ENCODE measurements at regions not wholly inside any gene's neighbourhood (a gene's known extent, or its start where the extent isn't known, plus 50 kb on each side); places are given as distances from the start of the nearest gene placed in this dataset.

GRCh38 chr2:151038516-151038915 lies 223.1 kb downstream of the RBM43 start:
- Histone ChIP-seq H3K27ac (ENCODE audit: low read depth in 1 of 2, low read length in 2 of 2) (no peak overlapping the region), H3K27me3 (ENCODE audit: control insufficient read depth in 1 of 2, insufficient read depth in 2 of 2, low read length in 1 of 2) (no peaks in the 10 kb centered on the region), H3K36me3 (ENCODE audit: control insufficient read depth in 1 of 2, insufficient read depth in 2 of 2, low read length in 1 of 2) (no peaks in the 10 kb centered on the region), H3K9me3 (ENCODE audit: control insufficient read depth, low read length) (no peaks in the 10 kb centered on the region), H3K4me1 (ENCODE audit: control insufficient read depth in 1 of 2, insufficient read depth in 2 of 2, low read length in 2 of 2) (no peaks in the 10 kb centered on the region), H3K4me3 (ENCODE audit: low read length in 2 of 2) (no peak overlapping the region)
- 84 to 87% methylated on average over 6 of the region's 6 CpGs for WGBS, 2 donors
- DNase-seq (no peak), ATAC-seq (ENCODE audit: low FRiP score) (no peak)
- intact Hi-C loops (cut with DNase I): no loop called here

- Histone ChIP-seq H3K27me3 (ENCODE audit: control insufficient read depth in 1 of 2, insufficient read depth in 2 of 2, low read length in 1 of 2) (no peaks in the 10 kb centered on the region), H3K27ac (ENCODE audit: low read depth in 1 of 2, low read length in 2 of 2) (no peak overlapping the region), H3K4me3 (ENCODE audit: low read length in 2 of 2) (no peak overlapping the region), H3K4me1 (ENCODE audit: control insufficient read depth in 1 of 2, insufficient read depth in 2 of 2, low read length in 2 of 2) (peaks cover 0 to 3% of the 10 kb centered on the region in 2 donors), H3K36me3 (ENCODE audit: control insufficient read depth in 1 of 2, insufficient read depth in 2 of 2, low read length in 1 of 2) (no peaks in the 10 kb centered on the region), H3K9me3 (ENCODE audit: control insufficient read depth, low read length) (no peaks in the 10 kb centered on the region)
- no peak for DNase-seq
- 74 to 84% methylated on average over 4 of the region's 4 CpGs for WGBS, 2 donors
- no peak for ATAC-seq (ENCODE audit: low FRiP score)
- intact Hi-C loops (cut with DNase I): no loop called here
Observed at GRCh38 chr2:151037434-151037833, 224.2 kb downstream of the RBM43 start.

- H3K4me3 ChIP-seq (ENCODE audit: low read length in 2 of 2): no peak overlapping the region
- no peak for ATAC-seq (ENCODE audit: low FRiP score)
- H3K36me3 ChIP-seq (ENCODE audit: control insufficient read depth in 1 of 2, insufficient read depth in 2 of 2, low read length in 1 of 2): no peaks in the 10 kb centered on the region
- H3K9me3 ChIP-seq (ENCODE audit: control insufficient read depth, low read length): no peaks in the 10 kb centered on the region
- 9 to 21% methylated on average over 4 of the region's 4 CpGs for WGBS, 2 donors
- DNase-seq: no peak
- H3K27ac ChIP-seq (ENCODE audit: low read depth in 1 of 2, low read length in 2 of 2): no peak overlapping the region
- intact Hi-C loops (cut with DNase I): no loop called here
- H3K4me1 ChIP-seq (ENCODE audit: control insufficient read depth in 1 of 2, insufficient read depth in 2 of 2, low read length in 2 of 2): peaks cover 0 to 3% of the 10 kb centered on the region in 2 donors
- no peaks in the 10 kb centered on the region for H3K27me3 ChIP-seq (ENCODE audit: control insufficient read depth in 1 of 2, insufficient read depth in 2 of 2, low read length in 1 of 2)
Observed at GRCh38 chr2:151033271-151034248, 228.1 kb downstream of the RBM43 start.

- DNase-seq (no peak), ATAC-seq (ENCODE audit: low FRiP score) (no peak)
- Histone ChIP-seq H3K4me1 (ENCODE audit: control insufficient read depth in 1 of 2, insufficient read depth in 2 of 2, low read length in 2 of 2) (peaks cover 0 to 3% of the 10 kb centered on the region in 2 donors), H3K36me3 (ENCODE audit: control insufficient read depth in 1 of 2, insufficient read depth in 2 of 2, low read length in 1 of 2) (no peaks in the 10 kb centered on the region), H3K27me3 (ENCODE audit: control insufficient read depth in 1 of 2, insufficient read depth in 2 of 2, low read length in 1 of 2) (no peaks in the 10 kb centered on the region), H3K27ac (ENCODE audit: low read depth in 1 of 2, low read length in 2 of 2) (no peak overlapping the region), H3K9me3 (ENCODE audit: control insufficient read depth, low read length) (no peaks in the 10 kb centered on the region), H3K4me3 (ENCODE audit: low read length in 2 of 2) (no peak overlapping the region)
- 28 to 41% methylated on average over 2 of the region's 2 CpGs for WGBS, 2 donors
- intact Hi-C loops (cut with DNase I): no loop called here
Observed at GRCh38 chr2:151032741-151033191, 228.9 kb downstream of the RBM43 start.

GRCh38 chr2:151030663-151031230 lies 230.9 kb downstream of the RBM43 start:
- WGBS, 2 donors: 94% methylated on average over 8 of the region's 8 CpGs
- Histone ChIP-seq H3K9me3 (ENCODE audit: control insufficient read depth, low read length) (no peaks in the 10 kb centered on the region), H3K4me1 (ENCODE audit: control insufficient read depth in 1 of 2, insufficient read depth in 2 of 2, low read length in 2 of 2) (peaks cover 0 to 5% of the 10 kb centered on the region in 2 donors), H3K27ac (ENCODE audit: low read depth in 1 of 2, low read length in 2 of 2) (no peak overlapping the region), H3K4me3 (ENCODE audit: low read length in 2 of 2) (no peak overlapping the region), H3K36me3 (ENCODE audit: control insufficient read depth in 1 of 2, insufficient read depth in 2 of 2, low read length in 1 of 2) (no peaks in the 10 kb centered on the region), H3K27me3 (ENCODE audit: control insufficient read depth in 1 of 2, insufficient read depth in 2 of 2, low read length in 1 of 2) (no peaks in the 10 kb centered on the region)
- intact Hi-C loops (cut with DNase I): no loop called here
- DNase-seq: no peak
- ATAC-seq (ENCODE audit: low FRiP score): no peak

GRCh38 chr2:151029406-151030157 lies 232.1 kb downstream of the RBM43 start:
- Histone ChIP-seq H3K4me3 (ENCODE audit: low read length in 2 of 2) (no peak overlapping the region), H3K27ac (ENCODE audit: low read depth in 1 of 2, low read length in 2 of 2) (no peak overlapping the region), H3K4me1 (ENCODE audit: control insufficient read depth in 1 of 2, insufficient read depth in 2 of 2, low read length in 2 of 2) (peaks cover 0 to 5% of the 10 kb centered on the region in 2 donors), H3K27me3 (ENCODE audit: control insufficient read depth in 1 of 2, insufficient read depth in 2 of 2, low read length in 1 of 2) (no peaks in the 10 kb centered on the region), H3K9me3 (ENCODE audit: control insufficient read depth, low read length) (no peaks in the 10 kb centered on the region), H3K36me3 (ENCODE audit: control insufficient read depth in 1 of 2, insufficient read depth in 2 of 2, low read length in 1 of 2) (no peaks in the 10 kb centered on the region)
- ATAC-seq (ENCODE audit: low FRiP score) (no peak), DNase-seq (no peak)
- WGBS, 2 donors: 87% methylated on average over 4 of the region's 4 CpGs
- intact Hi-C loops (cut with DNase I): no loop called here

- peaks cover 0 to 5% of the 10 kb centered on the region in 2 donors for H3K4me1 ChIP-seq (ENCODE audit: control insufficient read depth in 1 of 2, insufficient read depth in 2 of 2, low read length in 2 of 2)
- H3K4me3 ChIP-seq (ENCODE audit: low read length in 2 of 2): no peak overlapping the region
- DNase-seq (no peak), ATAC-seq (ENCODE audit: low FRiP score) (no peak)
- H3K36me3 ChIP-seq (ENCODE audit: control insufficient read depth in 1 of 2, insufficient read depth in 2 of 2, low read length in 1 of 2): no peaks in the 10 kb centered on the region
- intact Hi-C loops (cut with DNase I): no loop called here
- H3K9me3 ChIP-seq (ENCODE audit: control insufficient read depth, low read length): no peaks in the 10 kb centered on the region
- H3K27me3 ChIP-seq (ENCODE audit: control insufficient read depth in 1 of 2, insufficient read depth in 2 of 2, low read length in 1 of 2): no peaks in the 10 kb centered on the region
- H3K27ac ChIP-seq (ENCODE audit: low read depth in 1 of 2, low read length in 2 of 2): no peak overlapping the region
Observed at GRCh38 chr2:151028691-151029176, 232.9 kb downstream of the RBM43 start.

- 31 to 35% methylated on average over 6 of the region's 6 CpGs for WGBS, 2 donors
- intact Hi-C loops (cut with DNase I): no loop called here
- ATAC-seq (ENCODE audit: low FRiP score) (no peak), DNase-seq (no peak)
- Histone ChIP-seq H3K27me3 (ENCODE audit: control insufficient read depth in 1 of 2, insufficient read depth in 2 of 2, low read length in 1 of 2) (no peaks in the 10 kb centered on the region), H3K9me3 (ENCODE audit: control insufficient read depth, low read length) (no peaks in the 10 kb centered on the region), H3K4me1 (ENCODE audit: control insufficient read depth in 1 of 2, insufficient read depth in 2 of 2, low read length in 2 of 2) (peaks cover 2% of the 10 kb centered on the region in 2 donors), H3K4me3 (ENCODE audit: low read length in 2 of 2) (no peak overlapping the region), H3K27ac (ENCODE audit: low read depth in 1 of 2, low read length in 2 of 2) (no peak overlapping the region), H3K36me3 (ENCODE audit: control insufficient read depth in 1 of 2, insufficient read depth in 2 of 2, low read length in 1 of 2) (no peaks in the 10 kb centered on the region)
Observed at GRCh38 chr2:151027151-151027550, 234.5 kb downstream of the RBM43 start.

Measured in aorta (tissue), 5 donors.